Hepatocyte (in vitro differentiated cells): ENCODE measurements at regions not wholly inside any gene's neighbourhood (a gene's known extent, or its start where the extent isn't known, plus 50 kb on each side); places are given as distances from the start of the nearest gene placed in this dataset.

Source experiments
- DNase-seq: peaks from one replicate; pipeline ENCODE4 v3.0.0-alpha.2; 2016; ENCODE audit warnings: low spot score
- H2AFZ ChIP-seq: fragments of 200-600 bp; sonication (generic); 2 replicates; pipeline ENCODE4 v1.6.0; 2016; ENCODE audit warnings: antibody characterized with exemption, mild to moderate bottlenecking
- H3K27ac ChIP-seq: fragments of 200-600 bp; sonication (generic); 2 replicates; pipeline ENCODE4 v1.5.1; 2016; ENCODE audit warnings: mild to moderate bottlenecking
- H3K27me3 ChIP-seq: fragments of 200-600 bp; sonication (generic); 2 replicates; pipeline ENCODE4 v1.6.1; 2016
- H3K36me3 ChIP-seq: fragments of 200-600 bp; sonication (generic); replicated peaks from 2 replicates; pipeline ENCODE4 v1.5.1; 2016; ENCODE audit warnings: low read depth; ENCODE audit not compliant: insufficient read depth
- H3K4me1 ChIP-seq: fragments of 200-600 bp; sonication (generic); 2 replicates; pipeline ENCODE4 v1.5.1; 2016; ENCODE audit warnings: mild to moderate bottlenecking, moderate library complexity; ENCODE audit not compliant: insufficient read depth
- H3K4me2 ChIP-seq: fragments of 200-600 bp; sonication (generic); 2 replicates; pipeline ENCODE4 v1.6.0; 2016
- H3K4me3 ChIP-seq: fragments of 200-600 bp; sonication (generic); 2 replicates; pipeline ENCODE4 v1.5.1; 2016; ENCODE audit warnings: mild to moderate bottlenecking
- H3K79me2 ChIP-seq: fragments of 200-600 bp; sonication (generic); 2 replicates; pipeline ENCODE4 v1.6.0; 2017; ENCODE audit warnings: mild to moderate bottlenecking
- H3K9me2 ChIP-seq: fragments of 200-600 bp; sonication (generic); replicated peaks from 2 replicates; pipeline ENCODE4 v1.6.0; 2017; ENCODE audit warnings: mild to moderate bottlenecking; ENCODE audit not compliant: insufficient read depth
- H3K9me3 ChIP-seq: fragments of 200-600 bp; sonication (generic); 2 replicates; pipeline ENCODE4 v1.5.1; 2016; ENCODE audit warnings: low read depth, mild to moderate bottlenecking
- H4K20me1 ChIP-seq: fragments of 200-600 bp; sonication (generic); 2 replicates; pipeline ENCODE4 v1.6.0; 2016; ENCODE audit warnings: mild to moderate bottlenecking; ENCODE audit not compliant: insufficient read depth, poor library complexity, severe bottlenecking
- EZH2 ChIP-seq: fragments of 200-600 bp; sonication (generic); IDR thresholded peaks from 2 replicates; pipeline ENCODE4 v1.6.1; 2016; ENCODE audit warnings: antibody characterized with exemption, mild to moderate bottlenecking, borderline replicate concordance
- EZH2phosphoT487 ChIP-seq: fragments of 200-600 bp; sonication (generic); IDR thresholded peaks from one replicate; pipeline ENCODE4 v1.6.1; 2018; ENCODE audit warnings: antibody characterized with exemption, mild to moderate bottlenecking, low read depth, moderate library complexity; ENCODE audit not compliant: unreplicated experiment, severe bottlenecking
- WGBS: methylation state at CpG from one replicate; pipeline ENCODE4 v1.1.6; 2016; ENCODE audit warnings: low lambda C conversion rate; ENCODE audit errors: missing lambda C conversion rate; 5-methylcytosine and 5-hydroxymethylcytosine counted together
- TF ChIP-seq, protein P1 (sequence below): fragments of 200-600 bp; sonication (generic); IDR thresholded peaks from 2 replicates; pipeline ENCODE4 v1.5.1; 2016; ENCODE audit warnings: antibody characterized with exemption, mild to moderate bottlenecking; ENCODE audit not compliant: poor library complexity

DNA sequence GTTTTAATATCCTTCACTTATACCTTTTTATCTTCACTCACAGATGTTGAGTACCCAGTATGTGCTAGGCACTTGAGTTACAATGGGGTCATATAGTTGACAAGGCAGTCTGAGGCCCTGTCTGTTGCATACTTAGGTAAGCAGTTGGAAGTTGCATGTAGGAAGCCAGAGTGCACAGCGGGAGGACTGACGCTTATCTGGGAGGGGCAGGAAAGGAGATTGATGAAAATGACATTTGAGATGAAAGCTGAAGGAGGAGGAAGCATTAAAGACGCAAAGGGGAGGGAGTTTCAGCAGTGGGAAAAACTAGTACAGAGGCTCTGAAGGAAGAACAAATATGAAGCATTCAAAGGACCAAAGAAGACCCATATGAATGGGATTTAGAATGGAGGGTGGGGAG is 266.2 kb downstream of the HTR7 start:
- Histone ChIP-seq H3K4me3 (no peak overlapping the region), H3K36me3 (no peaks in the 10 kb centered on the region), H3K27me3 (no peaks in the 10 kb centered on the region), H3K9me2 (no peaks in the 10 kb centered on the region), H4K20me1 (no peaks in the 10 kb centered on the region), H3K79me2 (no peaks in the 10 kb centered on the region), H2AFZ (no peak overlapping the region), H3K27ac (no peak overlapping the region), H3K4me1 (peaks cover 13% of the 10 kb centered on the region), H3K9me3 (no peaks in the 10 kb centered on the region), H3K4me2 (no peak overlapping the region)
- TF ChIP-seq, protein P1, sequence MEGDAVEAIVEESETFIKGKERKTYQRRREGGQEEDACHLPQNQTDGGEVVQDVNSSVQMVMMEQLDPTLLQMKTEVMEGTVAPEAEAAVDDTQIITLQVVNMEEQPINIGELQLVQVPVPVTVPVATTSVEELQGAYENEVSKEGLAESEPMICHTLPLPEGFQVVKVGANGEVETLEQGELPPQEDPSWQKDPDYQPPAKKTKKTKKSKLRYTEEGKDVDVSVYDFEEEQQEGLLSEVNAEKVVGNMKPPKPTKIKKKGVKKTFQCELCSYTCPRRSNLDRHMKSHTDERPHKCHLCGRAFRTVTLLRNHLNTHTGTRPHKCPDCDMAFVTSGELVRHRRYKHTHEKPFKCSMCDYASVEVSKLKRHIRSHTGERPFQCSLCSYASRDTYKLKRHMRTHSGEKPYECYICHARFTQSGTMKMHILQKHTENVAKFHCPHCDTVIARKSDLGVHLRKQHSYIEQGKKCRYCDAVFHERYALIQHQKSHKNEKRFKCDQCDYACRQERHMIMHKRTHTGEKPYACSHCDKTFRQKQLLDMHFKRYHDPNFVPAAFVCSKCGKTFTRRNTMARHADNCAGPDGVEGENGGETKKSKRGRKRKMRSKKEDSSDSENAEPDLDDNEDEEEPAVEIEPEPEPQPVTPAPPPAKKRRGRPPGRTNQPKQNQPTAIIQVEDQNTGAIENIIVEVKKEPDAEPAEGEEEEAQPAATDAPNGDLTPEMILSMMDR = no peak
- no peak for TF ChIP-seq EZH2phosphoT487
- no peak for TF ChIP-seq EZH2
- WGBS = 62% methylated on average over 3 of the region's 3 CpGs
- no peak for DNase-seq

DNA sequence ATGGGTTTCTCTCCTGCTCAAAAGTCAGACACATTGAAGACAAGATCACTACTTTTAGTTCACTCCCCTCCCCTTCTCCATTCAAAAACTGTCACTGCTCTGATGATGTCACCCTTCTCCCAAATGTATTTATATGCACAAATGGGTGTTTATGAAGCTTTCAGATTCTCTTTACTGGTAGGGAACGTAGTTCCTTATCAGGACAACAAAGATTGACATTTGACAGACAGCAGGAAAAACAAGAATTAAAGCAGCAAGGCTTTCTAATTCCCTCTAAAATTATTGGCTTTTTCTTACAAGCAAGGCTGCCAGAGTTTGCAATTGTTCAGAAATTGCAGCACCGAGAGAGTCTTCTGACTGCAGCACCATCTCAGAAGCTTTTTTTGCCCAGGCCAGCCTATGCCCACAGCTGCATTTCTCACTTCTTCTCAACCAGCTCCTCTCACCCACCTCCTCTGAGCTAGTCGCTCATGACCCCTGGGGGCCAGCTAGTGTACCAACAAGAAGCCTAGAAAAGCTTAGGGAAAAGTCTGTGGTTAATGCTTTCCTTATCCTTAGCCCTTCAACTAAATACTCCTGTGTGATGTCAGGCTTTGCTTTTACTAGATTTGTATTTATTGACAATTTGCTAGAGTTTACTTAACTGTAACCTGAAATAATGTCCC is 265.1 kb downstream of the HTR7 start:
- H3K79me2 ChIP-seq = no peaks in the 10 kb centered on the region
- H3K9me2 ChIP-seq = no peaks in the 10 kb centered on the region
- WGBS = 24% methylated on average over 3 of the region's 3 CpGs
- peak; percentile 77 for DNase-seq
- no peak overlapping the region for H3K27ac ChIP-seq
- H3K27me3 ChIP-seq = no peaks in the 10 kb centered on the region
- TF ChIP-seq, protein P1 = peak; percentile 59
- TF ChIP-seq EZH2 = no peak
- no peak for TF ChIP-seq EZH2phosphoT487
- H3K4me2 ChIP-seq = no peak overlapping the region
- H4K20me1 ChIP-seq = no peaks in the 10 kb centered on the region
- H3K36me3 ChIP-seq = no peaks in the 10 kb centered on the region
- H3K9me3 ChIP-seq = no peaks in the 10 kb centered on the region
- peaks cover 8% of the 10 kb centered on the region for H3K4me1 ChIP-seq
- no peak overlapping the region for H2AFZ ChIP-seq
- no peak overlapping the region for H3K4me3 ChIP-seq

DNA sequence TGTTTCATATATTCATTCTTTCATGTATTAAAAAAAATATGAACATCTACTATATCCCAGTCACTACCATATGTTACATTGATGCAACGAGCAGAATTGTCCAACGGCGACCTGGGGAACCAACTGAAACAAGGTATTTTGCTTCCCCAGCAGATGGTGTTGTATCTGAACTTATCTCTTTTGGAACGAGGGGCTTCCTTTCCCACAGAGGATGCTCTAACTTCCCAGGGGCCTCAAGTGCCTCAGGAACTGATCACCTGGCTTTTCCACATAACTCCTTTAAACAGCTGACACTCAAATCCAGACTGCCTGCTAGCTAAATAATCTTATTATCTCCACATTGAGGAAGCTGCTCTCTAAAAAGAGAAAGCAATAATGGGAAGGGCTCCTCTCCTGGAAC is 259.3 kb downstream of the HTR7 start:
- WGBS = 86% methylated on average over 4 of the region's 4 CpGs
- Histone ChIP-seq H2AFZ (no peak overlapping the region), H3K9me3 (no peaks in the 10 kb centered on the region), H4K20me1 (no peaks in the 10 kb centered on the region), H3K27ac (no peak overlapping the region), H3K27me3 (no peaks in the 10 kb centered on the region), H3K79me2 (no peaks in the 10 kb centered on the region), H3K4me3 (no peak overlapping the region), H3K4me2 (no peak overlapping the region), H3K4me1 (no peaks in the 10 kb centered on the region), H3K9me2 (no peaks in the 10 kb centered on the region), H3K36me3 (no peaks in the 10 kb centered on the region)
- TF ChIP-seq, protein P1 = no peak
- TF ChIP-seq EZH2phosphoT487 = no peak
- DNase-seq = no peak
